ENCODE measurements at regions not wholly inside any gene's neighbourhood (a gene's known extent, or its start where the extent isn't known, plus 50 kb on each side); places are given as distances from the start of the nearest gene placed in this dataset.

- no peak for DNase-seq (ENCODE audit: low read depth)
Observed at GRCh38 chr14:101108579-101109346, 205.2 kb upstream of the RTL1 start.

DNA sequence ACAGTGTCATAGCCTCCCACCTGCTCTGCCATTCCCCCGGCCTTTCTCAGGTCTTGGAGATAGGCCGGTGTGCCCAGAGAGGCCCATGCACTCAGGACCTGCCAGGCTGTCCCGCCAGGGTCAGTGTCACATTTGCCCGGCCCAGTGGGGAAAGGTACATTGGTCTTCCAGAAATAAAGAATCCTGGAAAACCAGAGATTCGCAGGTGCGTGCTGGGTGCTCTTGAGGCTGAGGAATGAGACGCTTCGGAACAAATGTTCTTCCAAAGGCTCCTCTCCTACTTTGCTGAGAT is 205.8 kb upstream of the RTL1 start:
- DNase-seq (ENCODE audit: low read depth) = no peak

GRCh38 chr14:101109981-101110728 is 206.6 kb upstream of the RTL1 start:
- DNase-seq (ENCODE audit: low read depth) = no peak

DNA sequence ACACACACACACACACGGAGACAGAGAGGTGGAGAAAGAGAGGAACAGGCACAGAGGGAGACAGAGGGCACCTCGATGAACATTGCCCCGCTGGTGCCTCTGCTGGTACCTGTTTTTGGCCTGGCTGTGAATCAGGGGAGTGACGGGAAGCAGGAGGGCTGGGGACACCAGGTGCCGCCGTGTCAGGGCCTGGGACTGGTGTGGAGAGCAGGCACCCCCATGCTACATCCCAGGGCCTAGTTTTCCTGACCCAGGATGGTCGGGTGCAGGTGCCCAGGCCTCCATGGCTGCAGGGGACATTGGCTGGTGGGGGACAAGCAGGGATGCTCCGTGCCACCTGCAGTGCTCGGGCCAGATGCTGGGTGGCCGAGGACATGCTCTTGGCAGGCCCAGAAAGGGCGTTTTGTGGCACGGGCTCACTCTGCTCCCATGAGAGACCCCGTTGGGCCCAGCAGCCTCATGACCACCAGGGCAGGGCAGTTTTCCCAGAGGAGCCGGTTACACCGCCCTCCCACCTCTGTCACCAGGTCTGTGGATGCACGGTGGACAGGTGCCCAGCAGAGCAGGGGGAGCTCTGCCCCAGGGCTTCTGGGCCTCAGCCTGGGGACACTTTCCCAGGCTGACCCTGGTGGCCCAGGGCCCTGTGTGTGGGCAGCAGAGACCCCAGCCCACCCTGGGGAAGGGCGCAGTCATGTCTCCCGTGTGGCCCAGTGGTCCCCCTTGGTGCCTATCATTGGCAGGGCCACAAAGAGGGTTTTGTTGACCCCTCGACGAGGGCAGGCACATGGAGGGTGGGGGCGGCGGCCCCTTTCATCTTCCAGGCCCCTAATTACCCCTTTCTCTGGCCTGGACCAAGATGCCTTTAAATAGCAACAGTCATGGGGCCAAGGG is 207.5 kb upstream of the RTL1 start:
- no peak for DNase-seq (ENCODE audit: low read depth)

- no peak for DNase-seq (ENCODE audit: low read depth)
Observed at GRCh38 chr14:101111620-101112290, 208.2 kb upstream of the RTL1 start.

DNA sequence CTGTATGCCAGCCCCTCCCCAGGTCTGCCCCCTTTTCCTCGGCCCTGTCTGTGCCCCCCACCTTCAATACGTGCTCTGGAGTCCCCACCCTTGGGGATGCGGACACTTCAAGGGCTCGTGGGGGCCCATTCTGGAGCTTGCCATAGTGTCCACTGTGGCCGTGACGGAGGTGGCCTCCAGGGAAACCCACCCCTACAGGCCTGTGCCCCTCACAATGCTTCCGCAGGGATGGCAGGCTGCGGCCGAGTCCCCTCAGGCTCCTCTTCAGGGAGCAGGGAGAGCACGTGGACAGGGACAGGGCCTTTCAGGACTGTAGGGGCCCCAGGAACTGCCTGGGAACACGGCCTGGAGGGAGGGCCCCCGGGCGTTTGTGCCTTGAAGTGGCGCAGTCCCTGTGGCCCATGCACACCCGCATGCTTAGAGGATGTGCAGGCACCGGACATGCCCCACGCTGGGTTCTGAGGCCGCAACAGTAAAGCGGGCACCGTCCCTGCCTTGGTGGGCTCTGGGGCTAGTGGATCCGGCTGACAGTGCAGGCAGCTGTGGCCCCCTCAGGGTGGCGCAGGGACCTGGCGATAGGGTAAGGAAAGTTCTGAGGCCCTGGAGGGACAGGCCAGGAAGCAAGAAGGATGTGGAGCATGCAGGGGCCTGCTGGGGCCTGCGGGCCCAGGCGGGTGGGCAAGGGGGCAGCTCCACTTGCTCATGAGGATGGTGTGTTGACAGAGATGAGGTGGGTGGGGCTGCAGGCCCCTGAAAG is 209.0 kb upstream of the RTL1 start:
- DNase-seq (ENCODE audit: low read depth) = no peak

DNA sequence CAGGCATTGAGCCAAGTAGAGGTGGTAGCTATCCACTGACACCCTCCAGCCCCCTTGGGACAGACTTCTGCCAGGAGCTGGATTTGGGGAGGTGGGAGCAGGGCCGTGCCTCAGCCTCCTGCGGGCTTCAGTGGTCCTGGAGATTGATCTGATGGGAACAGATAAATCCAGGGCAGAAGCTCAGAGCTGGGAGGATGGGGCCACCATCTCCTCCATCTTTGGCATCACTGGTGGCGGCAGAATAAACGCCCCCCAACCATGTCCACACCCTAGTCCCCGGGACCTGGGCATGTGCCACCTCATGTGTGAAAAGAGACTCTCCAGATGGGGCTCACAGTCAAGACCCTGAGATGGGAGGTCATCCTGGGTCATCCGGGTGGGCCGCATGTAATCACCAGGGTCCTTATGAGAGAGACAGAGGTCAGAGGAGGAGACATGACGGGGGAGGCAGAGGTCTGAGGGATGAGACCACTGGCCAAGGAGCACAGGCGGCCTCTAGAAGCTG is 209.6 kb upstream of the RTL1 start:
- DNase-seq (ENCODE audit: low read depth) = no peak

DNA sequence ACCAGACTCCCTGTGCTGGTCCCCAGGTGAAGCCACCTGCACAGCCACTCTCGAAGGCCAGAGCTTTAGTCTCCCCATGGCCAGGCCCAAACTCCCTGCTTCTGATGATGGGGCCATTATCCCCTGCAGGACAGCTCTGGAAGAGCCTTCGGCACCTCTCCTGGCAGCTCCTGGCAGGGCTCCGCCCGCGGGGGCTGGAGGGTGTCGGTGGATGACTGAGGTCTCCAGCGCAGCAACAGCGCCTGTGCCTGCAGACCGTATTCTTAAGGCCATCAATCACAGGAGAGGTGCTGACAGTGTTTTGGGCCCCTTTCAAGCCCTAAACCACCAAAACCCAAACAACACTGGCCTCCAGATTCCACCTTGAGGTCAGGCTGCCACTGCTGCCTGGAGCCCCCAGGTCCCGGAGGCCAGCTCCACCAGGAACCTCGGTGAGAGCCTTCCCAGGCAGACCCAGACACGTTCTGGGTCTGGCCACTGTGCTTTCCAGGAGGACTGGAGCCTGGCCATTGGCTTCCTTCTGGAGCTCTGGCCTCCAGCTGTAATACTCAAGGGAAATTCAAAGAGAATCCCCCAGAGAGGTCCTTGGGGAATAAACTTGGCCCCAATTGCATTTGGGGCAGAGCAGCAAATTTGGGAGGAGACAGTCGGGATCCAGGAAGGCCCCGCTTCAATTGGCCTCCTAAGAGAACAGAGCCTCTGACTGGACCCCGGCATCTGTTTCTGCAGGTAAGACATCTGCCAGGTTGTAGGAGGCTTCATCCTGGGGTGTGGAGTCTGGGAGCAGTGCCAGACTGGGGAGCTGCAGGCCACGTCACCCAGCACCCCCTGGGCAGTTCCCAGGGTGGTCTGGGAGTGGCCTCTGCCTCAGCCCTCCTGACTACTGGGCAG is 210.6 kb upstream of the RTL1 start:
- DNase-seq (ENCODE audit: low read depth) = no peak

- no peak for DNase-seq (ENCODE audit: low read depth)
Observed at GRCh38 chr14:101114726-101115515, 211.4 kb upstream of the RTL1 start.

DNA sequence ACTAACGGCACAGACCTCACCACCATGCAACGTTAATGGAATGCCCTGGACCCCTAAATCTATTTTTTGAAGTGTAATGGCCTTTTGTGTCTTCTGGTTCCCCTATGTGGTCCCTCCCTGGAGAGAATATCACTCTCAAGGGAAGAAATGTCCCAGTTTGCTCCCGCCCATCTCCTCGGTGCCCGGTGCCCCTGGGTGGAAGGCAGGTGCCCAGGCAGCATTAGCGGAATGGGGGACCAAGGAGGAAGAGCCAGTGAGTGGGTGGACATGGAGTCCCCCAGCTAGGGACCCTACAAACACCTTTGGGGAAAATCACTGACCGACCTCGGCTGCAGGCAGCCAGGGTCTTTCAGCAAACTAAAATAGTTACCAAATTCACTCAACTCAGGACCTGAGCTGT is 212.1 kb upstream of the RTL1 start:
- no peak for DNase-seq (ENCODE audit: low read depth)

- DNase-seq (ENCODE audit: low read depth) = no peak
Observed at GRCh38 chr14:101116065-101116464, 212.5 kb upstream of the RTL1 start.

DNA sequence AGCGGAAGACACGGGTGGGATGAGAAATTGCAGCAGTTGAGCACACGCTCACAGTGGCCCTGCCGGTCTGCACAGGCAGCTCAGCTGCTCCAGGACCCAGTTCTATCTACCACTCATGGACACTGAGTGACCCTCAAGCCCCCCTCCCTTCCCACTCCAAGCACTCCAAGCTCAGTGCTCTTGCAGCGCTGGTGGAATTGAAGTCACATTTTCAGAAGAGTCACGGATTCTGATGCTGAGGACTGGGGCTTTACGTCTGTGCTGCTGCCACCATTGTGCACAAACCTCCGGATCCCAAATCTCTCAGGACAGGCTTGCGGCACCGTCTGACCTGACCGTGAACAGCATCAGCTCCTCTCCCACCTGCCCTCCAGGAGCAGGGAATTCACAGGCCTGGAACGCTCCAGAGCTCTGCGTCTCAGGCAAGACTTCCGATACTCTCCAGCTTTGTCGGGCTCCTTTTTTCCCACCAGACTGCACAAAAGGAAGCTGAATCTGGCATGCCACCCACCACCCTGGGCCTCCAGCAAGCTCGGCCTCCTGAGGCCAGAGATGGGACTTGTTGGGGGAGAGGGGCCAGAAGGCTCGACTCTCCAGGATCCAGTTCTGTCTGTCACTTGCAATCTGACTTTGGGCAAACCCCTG is 213.1 kb upstream of the RTL1 start:
- no peak for DNase-seq (ENCODE audit: low read depth)

DNA sequence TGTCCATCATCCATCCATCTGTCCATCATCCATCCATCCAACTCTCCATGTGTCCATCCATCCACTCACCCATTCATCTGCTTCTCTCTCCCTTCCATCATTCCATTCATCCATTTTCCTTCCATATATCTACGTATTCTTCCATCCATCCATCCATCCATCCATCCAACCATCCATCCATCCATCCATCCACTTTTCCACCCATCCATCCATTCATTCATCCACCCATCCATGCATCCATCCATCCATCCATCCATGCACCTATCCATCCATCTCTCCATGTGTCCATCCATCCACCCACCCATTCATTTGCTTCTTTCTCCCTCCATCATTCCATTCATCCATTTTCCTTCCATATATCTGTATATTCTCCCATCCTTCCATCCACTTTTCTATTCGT is 214.0 kb upstream of the RTL1 start:
- DNase-seq (ENCODE audit: low read depth) = no peak

GRCh38 chr14:101118233-101118632 is 214.7 kb upstream of the RTL1 start:
- DNase-seq (ENCODE audit: low read depth) = no peak

GRCh38 chr14:101118746-101119591 is 215.4 kb upstream of the RTL1 start:
- no peak for DNase-seq (ENCODE audit: low read depth)

DNA sequence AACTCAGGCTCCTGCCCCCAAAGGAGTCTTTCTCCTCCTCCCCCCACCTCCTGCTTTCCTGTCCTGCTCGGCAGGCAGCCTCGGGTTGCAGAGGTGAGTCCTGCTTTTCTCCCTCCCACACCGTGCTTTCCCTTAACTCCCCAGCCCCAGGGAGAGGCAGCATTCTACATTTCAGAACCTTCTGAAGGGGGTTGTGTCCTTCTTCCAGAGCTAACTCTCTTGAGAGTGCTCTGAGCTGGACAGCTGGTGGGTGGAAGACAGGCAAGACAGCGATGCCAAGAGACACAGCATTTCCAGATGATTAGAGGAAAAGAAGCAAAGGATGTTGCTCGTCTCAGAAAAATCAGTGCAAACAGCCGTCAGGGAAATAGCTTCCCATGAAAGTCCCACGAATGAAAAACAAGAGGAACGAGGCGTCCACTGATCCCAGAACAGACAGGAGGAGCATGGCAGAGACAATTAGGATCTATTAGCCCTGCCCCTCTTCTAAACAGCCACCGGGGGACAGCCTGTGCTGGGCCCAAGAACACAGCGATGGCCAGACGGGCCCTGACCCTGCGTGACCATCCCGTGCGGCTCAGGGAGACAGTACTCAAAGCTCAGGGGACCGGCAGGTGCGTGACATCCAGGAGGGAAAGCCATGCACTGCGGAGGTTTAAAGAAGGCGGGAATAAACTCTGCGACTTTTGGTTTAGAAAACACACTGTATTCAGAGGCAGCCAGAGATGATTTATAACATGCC is 216.5 kb upstream of the RTL1 start:
- DNase-seq (ENCODE audit: low read depth) = no peak

Measured in HS-27A (cell line).